DOHH2 (cell line): ENCODE measurements at regions not wholly inside any gene's neighbourhood (a gene's known extent, or its start where the extent isn't known, plus 50 kb on each side); places are given as distances from the start of the nearest gene placed in this dataset.
"Not testable (repeated sequence)": the region's sequence is repeated elsewhere in the genome, so short reads cannot be mapped to it uniquely, and the experiment has no call there.

Experiments used
- H3F3A ChIP-seq: fragments of 200-600 bp; sonication (generic), shearing (Covaris generic); 2 replicates; pipeline ENCODE4 v1.6.0; 2016; ENCODE audit warnings: antibody characterized with exemption, mild to moderate bottlenecking; ENCODE audit not compliant: control insufficient read depth, insufficient read depth
- H3K27ac ChIP-seq: fragments of 200-600 bp; sonication (generic); 2 replicates; pipeline ENCODE4 v1.5.1; 2014; ENCODE audit warnings: low read depth, mild to moderate bottlenecking, low read length, moderate library complexity
- H3K27me3 ChIP-seq: fragments of 200-600 bp; sonication (generic); 2 replicates; pipeline ENCODE4 v1.6.1; 2014; ENCODE audit warnings: mild to moderate bottlenecking, low read length, mixed read lengths; ENCODE audit not compliant: control insufficient read depth
- H3K36me3 ChIP-seq: fragments of 200-600 bp; sonication (generic); 2 replicates; pipeline ENCODE4 v1.6.1; 2014; ENCODE audit warnings: mild to moderate bottlenecking, low read length, moderate library complexity, mixed read lengths; ENCODE audit not compliant: control insufficient read depth
- H3K4me1 ChIP-seq: fragments of 200-600 bp; sonication (generic); 2 replicates; pipeline ENCODE4 v1.6.1; 2014; ENCODE audit warnings: mild to moderate bottlenecking, low read length, mixed read lengths; ENCODE audit not compliant: control insufficient read depth
- H3K4me2 ChIP-seq: fragments of 200-600 bp; sonication (generic); 2 replicates; pipeline ENCODE4 v1.6.0; 2014; ENCODE audit warnings: mild to moderate bottlenecking, low read length, moderate library complexity
- H3K4me3 ChIP-seq: fragments of 200-600 bp; sonication (generic); 2 replicates; pipeline ENCODE4 v1.5.1; 2014; ENCODE audit warnings: mild to moderate bottlenecking, low read length, mixed read lengths
- H3K79me2 ChIP-seq: fragments of 200-600 bp; sonication (generic); 2 replicates; pipeline ENCODE4 v1.6.1; 2014; ENCODE audit warnings: mild to moderate bottlenecking, low read length, mixed read lengths; ENCODE audit not compliant: control insufficient read depth
- H3K9me2 ChIP-seq: fragments of 200-600 bp; sonication (generic); replicated peaks from 2 replicates; pipeline ENCODE4 v1.6.1; 2014; ENCODE audit warnings: mild to moderate bottlenecking, low read length, mixed read lengths; ENCODE audit not compliant: control insufficient read depth
- H3K9me3 ChIP-seq: fragments of 200-600 bp; sonication (generic); 2 replicates; pipeline ENCODE4 v1.6.1; 2014; ENCODE audit warnings: antibody characterized with exemption, low read length, mixed read lengths; ENCODE audit not compliant: control insufficient read depth, insufficient read depth
- H4K20me1 ChIP-seq: fragments of 200-600 bp; sonication (generic); 2 replicates; pipeline ENCODE4 v1.6.0; 2014; ENCODE audit warnings: low read depth, mild to moderate bottlenecking, antibody characterized with exemption, low read length, moderate library complexity; ENCODE audit not compliant: control insufficient read depth, insufficient read depth

DNA sequence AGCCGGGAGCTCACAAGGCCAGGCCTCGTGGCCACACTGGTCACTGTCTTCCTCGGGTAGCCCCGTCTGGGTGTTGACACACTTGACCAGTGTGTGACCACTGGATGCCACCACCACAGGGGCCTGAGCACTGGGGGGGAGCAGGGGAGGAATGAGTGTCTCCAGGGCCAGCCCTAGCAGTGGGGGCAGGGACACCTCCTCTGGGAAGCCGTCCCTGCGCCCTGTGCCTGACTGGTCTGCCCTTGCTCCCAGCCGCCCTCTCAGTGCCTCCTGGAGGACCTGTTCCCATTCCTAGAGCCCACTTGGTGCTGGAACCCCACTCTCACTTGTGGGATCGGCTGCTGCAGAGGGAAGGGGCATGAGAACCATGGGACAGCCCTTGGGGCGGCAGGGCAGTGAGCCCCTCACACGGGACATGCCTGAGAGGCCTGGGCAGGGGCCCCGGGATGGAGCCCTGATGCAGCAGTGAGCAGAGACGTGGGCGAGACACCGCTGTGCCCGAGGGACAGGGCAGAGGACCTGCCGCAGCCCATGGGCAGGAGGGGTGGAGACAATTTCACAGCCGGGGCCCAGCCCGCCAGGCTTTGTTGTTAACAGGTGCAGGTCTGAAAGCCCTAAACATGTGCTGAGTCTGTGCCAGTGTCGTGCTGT lies 121.7 kb upstream of the AKAP13 start:
- not testable (repeated sequence) for H3K79me2 ChIP-seq, H4K20me1 ChIP-seq, H3K4me3 ChIP-seq, H3K27ac ChIP-seq, H3F3A ChIP-seq, H3K9me2 ChIP-seq, H3K9me3 ChIP-seq, H3K27me3 ChIP-seq, H3K36me3 ChIP-seq, H3K4me2 ChIP-seq
- peaks cover 27% of the 10 kb centered on the region for H3K4me1 ChIP-seq

DNA sequence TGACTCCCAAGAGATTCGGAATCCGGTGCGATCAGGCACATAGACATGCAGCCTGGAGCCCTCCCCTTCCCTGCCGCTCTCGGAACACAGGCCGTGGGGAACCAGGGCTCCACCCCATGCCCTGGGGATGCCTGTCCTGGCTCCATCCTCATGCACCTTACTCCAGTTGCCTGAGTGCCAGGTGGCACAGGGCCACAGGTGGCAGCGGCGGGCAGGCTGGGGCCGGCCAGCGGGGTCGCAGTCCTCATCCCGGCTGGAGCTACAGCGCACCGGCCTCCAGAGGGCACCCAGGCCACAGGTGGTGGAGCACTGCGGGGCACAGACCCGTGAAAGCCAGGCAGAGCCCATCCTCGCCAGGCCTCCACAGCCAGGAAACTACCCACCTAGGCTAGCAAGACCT lies 119.9 kb upstream of the AKAP13 start:
- not testable (repeated sequence) for H3K36me3 ChIP-seq, H3K27ac ChIP-seq

DNA sequence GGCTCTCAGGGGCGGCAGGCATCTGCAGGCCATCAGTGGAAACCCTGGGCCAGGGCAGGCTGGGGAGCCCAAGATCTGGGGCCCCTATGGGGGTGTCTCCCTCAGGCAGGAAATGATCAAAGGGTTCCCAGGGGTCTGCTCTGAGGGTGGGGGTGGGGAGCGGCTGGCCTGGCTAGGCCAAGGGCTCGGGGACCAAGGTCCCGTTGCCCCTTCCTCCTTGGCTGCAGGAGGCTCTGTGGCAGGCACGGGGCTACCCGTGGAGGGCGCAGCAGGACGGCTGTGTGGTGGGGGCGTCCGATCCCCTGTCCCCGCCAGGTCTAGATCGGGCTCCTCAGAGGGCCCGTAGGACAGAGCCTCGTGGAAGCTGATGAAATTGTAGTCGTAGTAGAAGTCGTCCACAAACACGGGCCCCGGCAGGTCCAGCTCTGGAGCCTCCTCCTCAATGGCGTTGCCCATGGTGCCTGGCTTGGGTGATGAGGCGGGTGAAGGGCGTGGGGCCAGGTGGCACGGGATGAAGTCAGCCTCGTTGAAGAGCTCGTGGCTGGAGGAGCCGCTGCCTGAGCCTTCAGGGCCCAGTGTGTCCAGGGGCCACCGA lies 117.8 kb upstream of the AKAP13 start:
- H3K9me2 ChIP-seq, H3K36me3 ChIP-seq, H3F3A ChIP-seq, H3K4me3 ChIP-seq, H3K27me3 ChIP-seq, H3K4me2 ChIP-seq, H3K9me3 ChIP-seq, H3K4me1 ChIP-seq, H3K27ac ChIP-seq, H4K20me1 ChIP-seq, H3K79me2 ChIP-seq: not testable (repeated sequence)

More for the DNA sequence above, 119.9 kb upstream of the AKAP13 start:
- H3K4me2 ChIP-seq, H3K4me3 ChIP-seq, H4K20me1 ChIP-seq, H3F3A ChIP-seq, H3K79me2 ChIP-seq, H3K27me3 ChIP-seq, H3K9me3 ChIP-seq, H3K9me2 ChIP-seq: not testable (repeated sequence)
- H3K4me1 ChIP-seq: peaks cover 23% of the 10 kb centered on the region

DNA sequence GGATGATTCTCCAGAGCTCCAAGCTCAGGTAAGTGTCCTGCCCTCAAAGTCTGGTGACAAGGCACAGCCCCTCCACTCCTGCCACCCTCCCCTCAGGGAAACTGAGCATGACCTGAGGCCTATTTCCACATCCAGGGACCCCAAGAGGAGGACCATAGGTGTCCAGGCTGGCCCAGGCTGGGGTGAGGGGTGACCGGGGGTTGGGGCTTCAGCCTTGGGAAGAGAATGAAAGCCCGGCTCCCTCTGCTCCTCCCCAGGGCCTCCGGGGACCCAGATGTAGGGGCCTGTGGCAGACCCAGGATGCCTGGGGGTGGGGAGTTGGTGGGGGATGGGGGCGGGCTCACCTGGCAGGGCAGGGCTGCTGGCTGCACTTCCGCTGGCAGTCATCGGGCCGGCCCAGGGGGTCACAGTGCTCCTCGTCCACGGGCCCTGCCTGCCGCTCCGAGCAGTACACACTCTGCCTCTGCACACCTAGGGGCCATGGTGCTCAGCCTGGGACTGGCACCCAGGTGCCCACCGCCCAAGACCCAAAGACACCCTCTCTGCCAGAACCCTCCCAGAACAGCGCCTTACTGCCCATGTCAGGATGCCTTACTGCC lies 116.5 kb upstream of the AKAP13 start:
- not testable (repeated sequence) for H3K27ac ChIP-seq, H3F3A ChIP-seq, H3K27me3 ChIP-seq

DNA sequence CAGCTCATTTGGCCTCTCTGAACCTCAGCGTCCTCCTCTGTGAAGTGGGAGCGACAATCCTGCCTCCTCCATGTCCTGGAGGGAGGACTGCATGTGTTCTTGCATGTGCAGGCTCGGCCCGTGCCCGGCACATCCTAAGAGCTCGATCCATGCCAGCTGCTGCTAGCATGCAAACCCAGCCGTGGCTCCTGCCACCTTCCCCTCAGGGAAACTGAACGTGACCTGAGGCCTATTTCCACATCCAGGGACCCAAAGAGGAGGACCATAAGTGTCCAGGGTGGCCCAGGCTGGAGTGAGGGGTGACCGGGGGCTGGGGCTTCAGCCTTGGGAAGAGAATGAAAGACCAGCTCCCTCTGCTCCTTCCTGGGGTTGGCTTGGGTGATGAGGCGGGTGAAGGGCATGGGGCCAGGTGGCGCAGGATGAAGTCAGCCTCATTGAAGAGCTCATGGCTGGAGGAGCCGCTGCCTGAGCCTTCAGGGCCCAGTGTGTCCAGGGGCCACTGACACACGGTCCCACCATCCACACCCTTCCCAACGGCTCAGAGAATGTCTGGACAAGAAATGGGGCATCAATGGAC lies 115.7 kb upstream of the AKAP13 start:
- H3K27me3 ChIP-seq, H3K36me3 ChIP-seq, H3K9me3 ChIP-seq, H3K4me1 ChIP-seq, H3K79me2 ChIP-seq, H4K20me1 ChIP-seq, H3K27ac ChIP-seq, H3K4me3 ChIP-seq, H3F3A ChIP-seq, H3K9me2 ChIP-seq, H3K4me2 ChIP-seq: not testable (repeated sequence)

More for the DNA sequence above, 116.5 kb upstream of the AKAP13 start:
- not testable (repeated sequence) for H4K20me1 ChIP-seq, H3K4me1 ChIP-seq, H3K36me3 ChIP-seq, H3K9me2 ChIP-seq, H3K4me3 ChIP-seq, H3K4me2 ChIP-seq, H3K79me2 ChIP-seq, H3K9me3 ChIP-seq

DNA sequence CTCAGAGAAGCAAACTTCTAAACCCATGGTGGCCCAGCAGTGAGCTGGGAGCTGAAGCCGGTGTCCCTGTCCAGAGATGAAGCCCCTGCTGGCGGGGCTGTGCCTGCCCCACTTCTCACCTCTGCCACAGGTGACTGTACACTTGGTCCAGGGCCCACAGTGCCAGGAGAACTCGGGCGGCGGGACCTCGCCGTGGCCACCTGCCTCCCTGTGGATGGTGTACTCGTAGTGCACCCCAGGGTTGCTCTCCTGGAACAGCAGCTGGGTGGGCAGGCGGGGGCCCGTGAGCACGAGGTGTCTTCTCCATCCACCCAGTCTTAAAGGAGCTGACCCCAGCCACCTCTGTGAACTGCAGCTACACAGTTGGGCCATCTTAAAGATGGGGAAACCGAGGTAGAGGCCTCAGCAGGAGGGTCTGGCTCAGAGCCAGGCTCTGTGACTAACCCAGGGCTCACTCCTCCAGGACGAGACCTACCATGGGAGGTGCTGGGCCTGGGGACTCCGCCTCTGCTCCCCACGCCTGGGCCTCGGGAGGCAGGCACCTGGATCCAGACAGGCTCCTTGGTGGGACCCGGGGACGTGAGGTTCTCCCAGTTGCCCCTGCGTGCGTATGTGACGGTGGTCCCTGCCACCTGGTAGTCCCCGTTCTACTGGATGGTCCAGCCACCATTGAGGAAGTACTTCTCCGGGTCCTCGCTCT lies 113.1 kb upstream of the AKAP13 start:
- not testable (repeated sequence) for H3K4me1 ChIP-seq, H3K27me3 ChIP-seq, H3K9me3 ChIP-seq, H3K79me2 ChIP-seq, H4K20me1 ChIP-seq, H3K4me2 ChIP-seq, H3F3A ChIP-seq, H3K36me3 ChIP-seq, H3K27ac ChIP-seq, H3K4me3 ChIP-seq, H3K9me2 ChIP-seq
